ENCODE measurements at regions not wholly inside any gene's neighbourhood (a gene's known extent, or its start where the extent isn't known, plus 50 kb on each side); places are given as distances from the start of the nearest gene placed in this dataset.

GRCh38 chr11:11738370-11738769 is 103.4 kb upstream of the USP47 start:
- no TSS peak for BruUV-seq (replicated peaks)
- Histone ChIP-seq H2AFZ (ENCODE audit: low read length) (no peak overlapping the region), H3K4me1 (ENCODE audit: insufficient read depth, low read length) (no peaks in the 10 kb centered on the region), H3K27ac (ENCODE audit: extremely low read length, insufficient read depth, low read length) (no peak overlapping the region), H3K9ac (ENCODE audit: insufficient read depth, low read depth, low read length) (no peak overlapping the region), H3K27me3 (ENCODE audit: control insufficient read depth in 1 of 2, insufficient read depth in 2 of 2, low read length in 2 of 2) (peaks cover 0 to 5% of the 10 kb centered on the region in 2 experiments; a peak in 2 of 5 replicates), H3K4me2 (ENCODE audit: low read depth, low read length) (no peak overlapping the region), H3K36me3 (replicated peaks in 1 of 2; ENCODE audit: control insufficient read depth in 1 of 2, insufficient read depth in 2 of 2, low read length in 2 of 2) (no peaks in the 10 kb centered on the region), H3K9me3 (ENCODE audit: low read length) (no peaks in the 10 kb centered on the region), H3K4me3 (replicated peaks in 1 of 3; ENCODE audit: insufficient read depth in 1 of 3, low read depth in 2 of 3, low read length in 3 of 3) (no peak overlapping the region), H3K79me2 (ENCODE audit: insufficient read depth, low read length) (no peaks in the 10 kb centered on the region), H4K20me1 (ENCODE audit: insufficient read depth, low read length) (no peaks in the 10 kb centered on the region)
- 0% methylated on average over 2 of the region's 2 CpGs for WGBS (ENCODE audit: low lambda C conversion rate)
- no peak for DNase-seq (ENCODE audit: low spot score)
- no peak for TF ChIP-seq ZC3H13 (CRISPR knock-in tag; IDR thresholded peaks at IDR 0.05)
- no peak for TF ChIP-seq ZNF331 (CRISPR knock-in tag; IDR thresholded peaks at IDR 0.05)
- no peak for TF ChIP-seq LBX2 (CRISPR knock-in tag; IDR thresholded peaks at IDR 0.05; ENCODE audit: borderline replicate concordance)
- no peak for TF ChIP-seq ZSCAN22 (CRISPR knock-in tag; IDR thresholded peaks at IDR 0.05)
- no peak for TF ChIP-seq TBL1XR1 (IDR thresholded peaks at IDR 0.05; ENCODE audit: borderline replicate concordance, low read length, partially characterized antibody)
- no peak for ATAC-seq
- FAIRE-seq: no peak
- ChIA-PET POLR2A (no interaction called here), CTCF (ENCODE audit: low intra/inter-chr PET ratio, low total read pairs) (no interaction called here)
- in situ Hi-C loops (cut with HindIII; ENCODE audit: extremely low pct_ligation_motif_present, low pct_unique_long_range_greater_than_20kb): no loop called here
- intact Hi-C loops (cut with micrococcal nuclease; ENCODE audit: unreplicated experiment): no loop called here

- Histone ChIP-seq H2AFZ (ENCODE audit: low read length) (no peak overlapping the region), H3K79me2 (ENCODE audit: insufficient read depth, low read length) (no peaks in the 10 kb centered on the region), H3K4me1 (ENCODE audit: insufficient read depth, low read length) (no peaks in the 10 kb centered on the region), H3K27ac (ENCODE audit: extremely low read length, insufficient read depth, low read length) (no peak overlapping the region), H3K9ac (ENCODE audit: insufficient read depth, low read depth, low read length) (no peak overlapping the region), H3K36me3 (replicated peaks in 1 of 2; ENCODE audit: control insufficient read depth in 1 of 2, insufficient read depth in 2 of 2, low read length in 2 of 2) (no peaks in the 10 kb centered on the region), H3K27me3 (ENCODE audit: control insufficient read depth in 1 of 2, insufficient read depth in 2 of 2, low read length in 2 of 2) (no peaks in the 10 kb centered on the region; a peak in 1 of 5 replicates), H3K4me2 (ENCODE audit: low read depth, low read length) (no peak overlapping the region), H3K4me3 (replicated peaks in 1 of 3; ENCODE audit: insufficient read depth in 1 of 3, low read depth in 2 of 3, low read length in 3 of 3) (no peak overlapping the region), H4K20me1 (ENCODE audit: insufficient read depth, low read length) (no peaks in the 10 kb centered on the region), H3K9me3 (ENCODE audit: low read length) (no peaks in the 10 kb centered on the region)
- no peak for ATAC-seq
- no peak for FAIRE-seq
- BruUV-seq (replicated peaks): no TSS peak
- intact Hi-C loops (cut with micrococcal nuclease; ENCODE audit: unreplicated experiment) (no loop called here), in situ Hi-C loops (cut with HindIII; ENCODE audit: extremely low pct_ligation_motif_present, low pct_unique_long_range_greater_than_20kb) (no loop called here)
- ChIA-PET CTCF (ENCODE audit: low intra/inter-chr PET ratio, low total read pairs) (no interaction called here), POLR2A (no interaction called here)
- DNase-seq (ENCODE audit: low spot score): no peak
- TF ChIP-seq TBP (CRISPR knock-in tag; IDR thresholded peaks at IDR 0.05) (no peak), MNT (IDR thresholded peaks at IDR 0.05) (0 out of 2 replicates have a peak, but pooled peaks have one; percentile 6)
- 5% methylated on average over 5 of the region's 5 CpGs for WGBS (ENCODE audit: low lambda C conversion rate)
Observed at GRCh38 chr11:11735586-11735985, 106.2 kb upstream of the USP47 start.
